Bronchial epithelial cell (primary cell): ENCODE measurements at regions not wholly inside any gene's neighbourhood (a gene's known extent, or its start where the extent isn't known, plus 50 kb on each side); places are given as distances from the start of the nearest gene placed in this dataset.
"Not testable (repeated sequence)": the region's sequence is repeated elsewhere in the genome, so short reads cannot be mapped to it uniquely, and the experiment has no call there.

Experiments
- DNase-seq: peaks from one replicate; pipeline ENCODE4 v3.0.0-alpha.2; 2010; ENCODE audit warnings: low read depth
- FAIRE-seq: peaks from 2 replicates; lab custom pipeline; 2011; peaks lifted over from hg19 to GRCh38; lab: Jason Lieb, UNC
- H3K27me3 ChIP-seq: 2 replicates; pipeline ENCODE4 v1.5.1; 2011; ENCODE audit warnings: low read length; ENCODE audit not compliant: control insufficient read depth, insufficient read depth
- H3K36me3 ChIP-seq: 2 replicates; pipeline ENCODE4 v1.5.1; 2011; ENCODE audit warnings: low read length; ENCODE audit not compliant: control insufficient read depth, insufficient read depth
- H3K4me3 ChIP-seq: 2 replicates; pipeline ENCODE4 v1.5.1; 2011; ENCODE audit warnings: mild to moderate bottlenecking, low read depth, low read length, control low read depth
- TF ChIP-seq, protein P1 (sequence below): IDR thresholded peaks from 2 replicates; pipeline ENCODE4 v1.5.1; 2011; ENCODE audit warnings: mild to moderate bottlenecking, moderate library complexity, low read length, control low read depth, inconsistent platforms; ENCODE audit not compliant: insufficient read depth, severe bottlenecking

GRCh38 chr7:46606761-46607160, 685.7 kb upstream of the IGFBP3 start:
- TF ChIP-seq, protein P1, sequence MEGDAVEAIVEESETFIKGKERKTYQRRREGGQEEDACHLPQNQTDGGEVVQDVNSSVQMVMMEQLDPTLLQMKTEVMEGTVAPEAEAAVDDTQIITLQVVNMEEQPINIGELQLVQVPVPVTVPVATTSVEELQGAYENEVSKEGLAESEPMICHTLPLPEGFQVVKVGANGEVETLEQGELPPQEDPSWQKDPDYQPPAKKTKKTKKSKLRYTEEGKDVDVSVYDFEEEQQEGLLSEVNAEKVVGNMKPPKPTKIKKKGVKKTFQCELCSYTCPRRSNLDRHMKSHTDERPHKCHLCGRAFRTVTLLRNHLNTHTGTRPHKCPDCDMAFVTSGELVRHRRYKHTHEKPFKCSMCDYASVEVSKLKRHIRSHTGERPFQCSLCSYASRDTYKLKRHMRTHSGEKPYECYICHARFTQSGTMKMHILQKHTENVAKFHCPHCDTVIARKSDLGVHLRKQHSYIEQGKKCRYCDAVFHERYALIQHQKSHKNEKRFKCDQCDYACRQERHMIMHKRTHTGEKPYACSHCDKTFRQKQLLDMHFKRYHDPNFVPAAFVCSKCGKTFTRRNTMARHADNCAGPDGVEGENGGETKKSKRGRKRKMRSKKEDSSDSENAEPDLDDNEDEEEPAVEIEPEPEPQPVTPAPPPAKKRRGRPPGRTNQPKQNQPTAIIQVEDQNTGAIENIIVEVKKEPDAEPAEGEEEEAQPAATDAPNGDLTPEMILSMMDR = no peak
- Histone ChIP-seq H3K27me3 (no peaks in the 10 kb centered on the region), H3K36me3 (no peaks in the 10 kb centered on the region), H3K4me3 (no peak overlapping the region)
- FAIRE-seq (no peak), DNase-seq (no peak)

DNA sequence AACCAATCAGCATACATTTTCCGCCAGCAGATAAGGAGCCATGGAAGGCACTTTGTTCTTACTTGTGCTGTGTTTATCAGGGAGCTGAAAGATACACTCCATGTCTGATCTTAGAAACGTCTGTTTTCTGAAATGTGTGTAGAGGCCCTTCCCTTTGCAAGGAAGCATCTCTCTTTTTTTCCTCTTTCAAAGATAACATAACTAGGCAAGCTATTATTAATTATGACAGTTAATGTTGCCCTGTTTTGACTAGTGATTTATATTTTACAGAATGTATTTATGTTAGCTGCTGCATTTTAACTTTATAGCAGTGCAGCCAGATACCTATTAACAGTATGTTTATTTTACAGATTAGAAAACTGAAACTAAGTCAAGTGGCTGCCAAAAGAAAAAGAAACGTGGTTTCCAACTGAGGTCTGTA, 683.2 kb upstream of the IGFBP3 start:
- TF ChIP-seq, protein P1 = no peak
- no peak for FAIRE-seq
- no peak overlapping the region for H3K4me3 ChIP-seq

DNA sequence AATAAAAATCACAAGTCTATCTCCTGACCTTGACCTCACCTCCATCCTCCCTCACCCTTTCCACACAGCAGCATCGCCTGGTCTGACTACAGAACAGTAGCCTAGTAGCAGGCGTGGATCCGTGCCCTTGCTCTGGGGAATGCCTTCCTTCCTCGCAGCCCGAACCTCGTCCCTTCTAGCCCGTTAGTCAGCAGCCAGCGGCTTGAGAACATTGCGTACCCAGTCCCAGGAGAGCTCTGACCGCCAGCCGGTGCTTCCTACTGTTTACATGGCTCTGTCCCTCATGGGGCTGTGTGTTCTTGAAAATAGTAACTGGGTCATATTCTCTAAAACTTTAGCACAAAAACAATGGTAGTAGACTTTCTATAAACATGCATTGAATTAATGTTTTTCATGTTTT, 682.7 kb upstream of the IGFBP3 start:
- TF ChIP-seq, protein P1 = no peak
- Histone ChIP-seq H3K36me3 (no peaks in the 10 kb centered on the region), H3K27me3 (no peaks in the 10 kb centered on the region), H3K4me3 (no peak overlapping the region)
- DNase-seq (peak; percentile 30), FAIRE-seq (no peak)

More for the DNA sequence above, 683.2 kb upstream of the IGFBP3 start:
- Histone ChIP-seq H3K27me3 (no peaks in the 10 kb centered on the region), H3K36me3 (no peaks in the 10 kb centered on the region)
- no peak for DNase-seq

DNA sequence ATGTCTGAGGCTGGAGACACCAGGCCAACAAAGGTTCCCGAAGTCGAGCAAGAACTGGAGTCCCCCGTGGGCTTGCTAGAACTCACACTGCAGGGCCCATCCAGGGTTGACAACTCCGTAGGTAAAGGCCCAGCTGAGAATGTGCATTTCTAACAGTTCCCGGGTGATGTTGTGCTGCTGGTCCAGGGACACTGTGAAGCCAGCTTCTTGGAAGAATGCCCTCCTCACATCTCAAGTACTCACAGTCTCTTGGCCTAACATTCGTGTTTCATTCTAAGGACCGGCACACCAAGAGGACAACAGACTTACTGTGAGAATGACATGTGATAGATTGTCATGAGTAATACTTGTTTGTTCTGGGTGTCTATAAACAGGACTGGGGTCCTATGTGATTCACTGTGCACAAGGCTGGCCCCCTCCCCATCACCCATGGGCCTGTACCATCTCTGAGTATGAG, 682.3 kb upstream of the IGFBP3 start:
- FAIRE-seq (peak; percentile 13), DNase-seq (no peak)
- Histone ChIP-seq H3K4me3 (no peak overlapping the region), H3K27me3 (no peaks in the 10 kb centered on the region), H3K36me3 (no peaks in the 10 kb centered on the region)
- TF ChIP-seq, protein P1 = no peak

DNA sequence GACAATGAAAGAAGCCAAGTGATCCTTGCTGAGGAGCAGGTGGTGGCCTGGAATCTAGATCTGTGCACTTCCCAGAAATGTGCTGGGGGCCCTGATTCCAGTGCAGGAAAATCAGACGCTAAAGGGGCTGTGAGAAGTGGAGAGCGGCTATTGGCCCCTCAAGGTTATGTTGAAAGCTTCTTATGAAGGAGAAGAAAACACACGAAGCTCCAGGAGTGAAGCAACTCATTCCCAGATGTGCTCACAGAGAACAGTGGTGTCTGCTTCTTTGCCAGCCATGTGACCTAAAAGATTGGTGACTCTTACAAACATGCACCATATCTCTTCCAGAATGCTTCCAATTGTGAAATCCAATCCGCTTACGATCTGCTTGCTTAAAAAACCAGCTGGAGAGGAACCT, 679.3 kb upstream of the IGFBP3 start:
- TF ChIP-seq, protein P1 = no peak
- FAIRE-seq (no peak), DNase-seq (no peak)
- H3K27me3 ChIP-seq = no peaks in the 10 kb centered on the region
- no peak overlapping the region for H3K4me3 ChIP-seq
- no peaks in the 10 kb centered on the region for H3K36me3 ChIP-seq

DNA sequence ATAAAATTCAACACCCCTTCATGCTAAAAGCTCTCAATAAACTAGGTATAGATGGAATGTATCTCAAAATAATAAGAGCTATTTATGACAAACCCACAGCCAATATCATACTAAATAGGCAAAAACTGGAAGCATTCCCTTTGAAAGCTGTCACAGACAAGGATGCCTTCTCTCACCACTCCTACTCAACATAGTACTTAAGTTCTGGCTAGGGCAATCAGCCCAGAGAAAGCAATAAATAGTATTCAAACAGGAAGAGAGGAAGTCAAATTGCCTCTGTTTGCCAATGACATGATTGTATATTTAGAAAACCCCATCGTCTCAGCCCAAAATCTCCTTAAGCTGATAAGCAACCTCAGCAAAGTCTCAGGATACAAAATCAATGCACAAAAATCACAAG, 673.8 kb upstream of the IGFBP3 start:
- H3K4me3 ChIP-seq, FAIRE-seq, DNase-seq, H3K27me3 ChIP-seq, H3K36me3 ChIP-seq: not testable (repeated sequence)

DNA sequence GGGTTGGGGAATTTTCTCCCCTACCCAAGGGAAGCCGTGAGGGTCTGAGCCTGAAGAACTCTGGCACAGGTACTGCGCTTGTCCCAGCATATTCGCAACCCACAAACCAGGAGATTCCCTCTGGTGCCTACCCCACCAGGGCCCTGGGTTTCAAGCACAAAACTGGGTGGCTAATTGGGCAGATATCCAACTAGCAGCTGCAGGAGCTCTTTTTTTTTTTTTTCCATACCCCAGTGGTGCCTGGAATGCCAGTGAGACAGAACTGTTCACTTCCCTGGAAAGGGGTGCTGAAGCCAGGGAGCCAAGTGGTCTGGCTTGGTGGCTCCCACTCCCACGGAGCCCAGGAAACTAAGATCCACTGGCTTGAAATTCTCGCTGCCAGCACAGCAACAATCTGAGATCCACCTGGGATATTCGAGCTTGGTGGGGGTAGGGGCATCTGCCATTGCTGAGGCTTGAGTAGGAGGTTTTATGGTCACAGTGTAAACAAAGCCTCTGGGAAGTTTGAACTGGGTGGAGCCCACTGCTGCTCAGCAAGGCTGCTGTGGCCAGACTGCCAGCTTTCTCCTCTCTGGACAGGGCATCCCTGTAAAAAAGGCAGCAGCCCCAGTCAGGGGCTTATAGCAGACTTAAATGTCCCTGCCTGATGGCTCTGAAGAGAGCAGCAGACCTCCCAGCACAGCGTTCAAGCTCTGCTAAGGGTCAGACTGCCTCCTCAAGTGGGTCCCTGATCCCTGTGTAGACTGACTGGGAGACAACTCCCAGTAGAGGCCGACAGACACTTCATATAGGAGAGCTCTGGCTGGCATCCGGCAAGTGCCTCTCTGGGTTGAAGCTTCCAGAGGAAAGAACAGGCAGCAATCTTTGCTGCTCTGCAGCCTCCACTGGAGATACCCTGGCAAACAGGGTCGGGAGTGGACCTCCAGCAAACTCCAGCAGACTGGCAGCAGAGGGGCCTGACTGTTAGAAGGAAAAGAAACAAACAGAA, 670.1 kb upstream of the IGFBP3 start:
- not testable (repeated sequence) for H3K4me3 ChIP-seq, H3K27me3 ChIP-seq, H3K36me3 ChIP-seq, FAIRE-seq
- DNase-seq = peak; percentile 35
